Tibial nerve (tissue), 3 donors: ENCODE measurements at regions not wholly inside any gene's neighbourhood (a gene's known extent, or its start where the extent isn't known, plus 50 kb on each side); places are given as distances from the start of the nearest gene placed in this dataset.

ENCODE experiments used
- POLR2A ChIP-seq, 2 donors: fragments of 450-650 bp; IDR thresholded peaks; one replicate each; pipeline ENCODE4 v1.6.1; 2017; ENCODE audit warnings: antibody characterized with exemption in 2 of 2, mild to moderate bottlenecking in 2 of 2, moderate library complexity in 2 of 2
- TF ChIP-seq, protein P1 (sequence below), 5 experiments: fragments of 200-600 bp in 3 of 5; fragments of 450-650 bp in 2 of 5; sonication (generic) in 3 of 5; IDR thresholded peaks; one replicate each; pipeline ENCODE4 v1.5.1; 2016 to 2019; ENCODE audit warnings: antibody characterized with exemption in 5 of 5, mild to moderate bottlenecking in 3 of 5, moderate library complexity in 2 of 5

DNA sequence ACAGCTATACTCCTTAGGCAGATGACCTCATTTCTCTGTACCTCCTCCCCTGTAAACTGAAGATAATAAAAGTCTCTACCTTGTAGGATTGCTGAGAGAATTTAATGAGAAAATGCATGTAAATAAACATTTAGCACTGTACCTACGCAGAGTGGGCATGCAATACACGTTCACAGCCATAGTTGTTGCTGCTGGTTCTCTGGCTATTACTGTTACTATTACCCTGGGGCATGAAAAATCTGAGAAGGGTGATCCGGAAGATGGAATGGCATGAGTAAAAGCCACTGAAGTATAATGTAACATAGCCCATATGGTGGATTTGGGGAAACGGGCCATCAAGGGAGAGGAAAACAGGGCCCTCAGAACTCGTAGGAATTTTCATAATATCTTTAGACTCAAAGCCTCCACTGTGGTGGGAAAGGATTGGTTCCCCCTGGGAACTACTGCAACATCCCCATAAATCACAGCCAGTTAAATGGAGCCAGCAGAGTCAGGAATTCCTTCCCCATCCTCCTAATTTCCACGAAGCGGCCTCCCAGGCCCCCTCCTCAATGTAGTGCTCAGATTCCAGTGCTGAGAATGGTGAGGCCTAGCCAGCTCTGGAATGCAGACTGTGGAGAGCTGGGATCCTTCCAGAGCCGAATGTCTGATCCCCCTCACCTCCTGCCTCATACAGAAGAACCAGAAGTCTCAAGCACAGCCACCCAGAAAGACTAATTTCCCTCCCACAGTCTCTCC is 205.3 kb downstream of the MN1 start:
- TF ChIP-seq, protein P1, sequence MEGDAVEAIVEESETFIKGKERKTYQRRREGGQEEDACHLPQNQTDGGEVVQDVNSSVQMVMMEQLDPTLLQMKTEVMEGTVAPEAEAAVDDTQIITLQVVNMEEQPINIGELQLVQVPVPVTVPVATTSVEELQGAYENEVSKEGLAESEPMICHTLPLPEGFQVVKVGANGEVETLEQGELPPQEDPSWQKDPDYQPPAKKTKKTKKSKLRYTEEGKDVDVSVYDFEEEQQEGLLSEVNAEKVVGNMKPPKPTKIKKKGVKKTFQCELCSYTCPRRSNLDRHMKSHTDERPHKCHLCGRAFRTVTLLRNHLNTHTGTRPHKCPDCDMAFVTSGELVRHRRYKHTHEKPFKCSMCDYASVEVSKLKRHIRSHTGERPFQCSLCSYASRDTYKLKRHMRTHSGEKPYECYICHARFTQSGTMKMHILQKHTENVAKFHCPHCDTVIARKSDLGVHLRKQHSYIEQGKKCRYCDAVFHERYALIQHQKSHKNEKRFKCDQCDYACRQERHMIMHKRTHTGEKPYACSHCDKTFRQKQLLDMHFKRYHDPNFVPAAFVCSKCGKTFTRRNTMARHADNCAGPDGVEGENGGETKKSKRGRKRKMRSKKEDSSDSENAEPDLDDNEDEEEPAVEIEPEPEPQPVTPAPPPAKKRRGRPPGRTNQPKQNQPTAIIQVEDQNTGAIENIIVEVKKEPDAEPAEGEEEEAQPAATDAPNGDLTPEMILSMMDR (IDR thresholded peaks at IDR 0.05): no peak
- TF ChIP-seq POLR2A (IDR thresholded peaks at IDR 0.05): no peak
